ELR (cell line): ENCODE measurements at regions not wholly inside any gene's neighbourhood (a gene's known extent, or its start where the extent isn't known, plus 50 kb on each side); places are given as distances from the start of the nearest gene placed in this dataset.
"Not testable (repeated sequence)": the region's sequence is repeated elsewhere in the genome, so short reads cannot be mapped to it uniquely, and the experiment has no call there.

Experiments
- DNase-seq: peaks from one replicate; pipeline ENCODE4 v3.0.0-alpha.2; 2015; ENCODE audit warnings: low read depth

DNA sequence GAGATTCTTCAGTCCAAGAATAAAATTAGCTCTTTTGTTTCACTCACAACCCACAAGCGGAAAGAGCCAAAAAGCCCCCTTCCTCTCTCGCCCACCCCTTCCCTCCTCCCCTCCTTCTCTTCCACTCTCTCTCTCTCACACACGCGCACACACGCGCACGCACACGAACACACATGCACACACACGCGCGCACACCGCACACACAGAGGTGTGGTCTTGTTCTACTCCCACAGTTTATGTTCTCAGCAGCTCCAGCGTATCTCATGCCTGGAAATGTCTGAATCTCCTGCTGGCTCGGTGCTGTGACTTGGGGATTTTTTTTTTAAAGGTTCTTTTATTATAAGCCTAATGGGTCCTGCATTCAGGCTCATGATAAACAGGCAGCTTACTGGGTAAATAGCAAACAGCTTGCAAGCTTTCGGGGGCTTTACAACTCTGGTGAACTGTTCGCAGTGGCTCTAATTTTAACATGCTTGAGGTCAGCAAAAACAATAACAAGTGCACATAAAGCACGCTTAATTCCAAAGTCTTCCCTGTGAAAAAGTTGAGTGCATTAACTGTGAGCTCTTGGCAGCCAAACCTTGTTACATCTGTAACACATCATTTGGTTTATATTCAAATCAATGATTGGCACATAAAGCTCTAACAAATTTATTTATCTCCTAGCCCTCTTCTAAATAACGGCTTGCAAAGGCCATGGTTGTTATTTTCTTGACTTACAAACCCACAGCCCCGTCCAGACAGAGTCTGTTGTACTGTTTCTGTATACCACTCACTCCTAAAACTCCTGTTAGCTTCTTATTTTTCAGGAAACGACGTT is 424.1 kb upstream of the MGMT start:
- no peak for DNase-seq

GRCh38 chr10:129043691-129044090 is 423.4 kb upstream of the MGMT start:
- DNase-seq = no peak

DNA sequence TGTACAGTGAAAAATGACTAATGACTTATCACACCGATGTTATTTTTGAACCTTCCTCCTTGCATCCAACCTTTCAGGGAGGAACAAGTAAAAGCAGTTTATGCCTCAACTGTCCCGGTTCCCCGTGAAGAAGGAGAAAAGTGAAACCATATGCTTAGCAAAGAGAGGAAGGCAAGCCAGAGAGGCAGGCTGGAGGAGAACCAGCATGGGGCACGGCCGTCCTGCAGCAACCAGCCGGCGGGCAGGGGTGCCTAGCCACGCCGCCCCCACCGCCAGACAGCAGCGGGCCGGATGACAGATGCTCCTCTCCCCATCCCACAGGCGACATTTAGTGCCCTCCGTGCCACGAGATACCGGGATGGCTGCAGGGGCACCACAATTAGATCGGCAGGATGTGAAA is 421.4 kb upstream of the MGMT start:
- DNase-seq = no peak

DNA sequence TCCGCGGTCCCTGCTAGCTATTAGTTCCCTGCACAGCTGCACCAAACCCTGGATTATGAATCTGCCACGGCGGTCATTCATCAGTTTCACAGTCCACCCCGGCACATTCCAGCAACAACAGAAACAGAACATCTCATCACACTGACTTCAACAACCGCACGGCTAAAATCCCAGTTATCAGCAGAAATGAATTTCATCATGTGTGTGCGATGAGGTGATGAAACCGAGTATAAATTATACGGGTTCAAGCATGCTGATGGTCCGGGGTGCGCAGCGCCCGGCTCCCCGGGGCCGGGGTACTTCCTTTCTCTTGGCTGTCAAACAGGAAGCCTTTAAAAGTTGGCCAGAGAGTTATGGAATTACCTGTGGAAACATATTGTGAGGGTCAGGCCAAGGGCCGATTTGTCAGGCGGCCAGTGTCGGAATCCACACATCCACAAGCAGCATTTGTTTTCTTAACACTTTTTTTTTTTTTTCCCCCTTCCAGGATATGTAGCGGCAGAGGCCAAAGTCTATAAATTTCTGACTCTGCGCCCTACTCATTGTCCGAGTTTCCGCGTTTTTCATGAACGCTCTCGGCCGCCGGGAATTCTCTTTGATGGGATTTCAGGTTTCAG is 420.9 kb upstream of the MGMT start:
- DNase-seq = no peak

DNA sequence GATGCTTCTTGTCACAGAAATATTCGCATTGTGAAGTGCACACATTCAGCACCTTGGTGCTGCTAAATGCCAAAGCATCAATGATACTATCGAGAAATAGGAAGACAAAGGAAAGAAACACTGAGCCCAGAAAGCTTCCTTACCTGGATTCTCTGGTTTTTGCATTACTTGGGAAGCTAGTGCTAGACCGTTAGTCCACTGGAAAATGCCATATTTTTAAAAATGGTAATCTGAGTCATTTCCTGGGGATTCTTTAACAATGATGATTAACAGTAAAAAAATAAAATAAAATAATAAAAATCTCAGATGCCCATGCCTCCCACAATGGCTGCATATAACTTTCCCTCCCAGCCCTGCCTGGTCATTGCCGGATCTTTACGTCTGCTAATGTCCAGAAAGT is 420.1 kb upstream of the MGMT start:
- DNase-seq = no peak

GRCh38 chr10:129047600-129047999 is 419.4 kb upstream of the MGMT start:
- no peak for DNase-seq

DNA sequence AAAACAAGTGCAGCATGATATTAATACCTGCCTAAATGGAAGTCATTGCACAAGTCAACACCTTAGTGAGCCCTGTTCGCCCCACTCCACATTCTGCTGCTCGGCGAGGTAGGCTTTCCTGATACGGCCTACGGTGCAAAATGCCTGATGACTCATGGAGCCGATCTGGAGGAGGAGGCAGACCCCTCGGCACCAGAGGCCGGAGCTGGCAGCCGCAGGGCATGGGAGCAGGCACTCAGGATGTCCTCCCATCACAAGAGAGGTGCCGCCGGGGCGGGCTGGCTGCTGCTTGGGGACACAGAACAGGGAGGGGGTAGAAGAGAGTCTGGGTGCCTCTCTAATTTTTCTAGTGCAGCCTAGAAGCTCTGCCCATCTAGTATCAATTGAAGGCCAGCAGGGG is 418.5 kb upstream of the MGMT start:
- no peak for DNase-seq

DNA sequence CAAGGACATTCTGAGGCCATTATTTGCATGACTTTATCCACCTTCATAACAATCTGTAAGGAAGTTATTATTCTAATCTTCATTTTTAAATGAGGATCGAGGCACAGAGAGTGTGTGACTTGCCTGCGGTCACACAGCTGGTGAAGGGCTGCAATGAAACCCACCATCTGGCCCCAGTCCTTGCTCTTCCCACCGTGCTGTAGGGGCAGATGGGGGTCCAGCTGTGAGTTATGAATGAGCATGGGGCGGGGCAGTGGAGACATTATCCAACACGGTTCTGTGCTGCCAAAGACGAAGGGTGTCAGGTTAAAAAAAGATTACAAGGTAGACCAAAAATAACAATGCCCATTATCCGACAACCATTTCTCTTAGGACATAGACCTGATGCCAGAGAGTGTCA is 417.5 kb upstream of the MGMT start:
- no peak for DNase-seq

- DNase-seq = no peak
These were observed 411.8 kb upstream of the MGMT start for GRCh38 chr10:129055225-129055624.

- no peak for DNase-seq
These were observed 411.1 kb upstream of the MGMT start for GRCh38 chr10:129055986-129056385.

DNA sequence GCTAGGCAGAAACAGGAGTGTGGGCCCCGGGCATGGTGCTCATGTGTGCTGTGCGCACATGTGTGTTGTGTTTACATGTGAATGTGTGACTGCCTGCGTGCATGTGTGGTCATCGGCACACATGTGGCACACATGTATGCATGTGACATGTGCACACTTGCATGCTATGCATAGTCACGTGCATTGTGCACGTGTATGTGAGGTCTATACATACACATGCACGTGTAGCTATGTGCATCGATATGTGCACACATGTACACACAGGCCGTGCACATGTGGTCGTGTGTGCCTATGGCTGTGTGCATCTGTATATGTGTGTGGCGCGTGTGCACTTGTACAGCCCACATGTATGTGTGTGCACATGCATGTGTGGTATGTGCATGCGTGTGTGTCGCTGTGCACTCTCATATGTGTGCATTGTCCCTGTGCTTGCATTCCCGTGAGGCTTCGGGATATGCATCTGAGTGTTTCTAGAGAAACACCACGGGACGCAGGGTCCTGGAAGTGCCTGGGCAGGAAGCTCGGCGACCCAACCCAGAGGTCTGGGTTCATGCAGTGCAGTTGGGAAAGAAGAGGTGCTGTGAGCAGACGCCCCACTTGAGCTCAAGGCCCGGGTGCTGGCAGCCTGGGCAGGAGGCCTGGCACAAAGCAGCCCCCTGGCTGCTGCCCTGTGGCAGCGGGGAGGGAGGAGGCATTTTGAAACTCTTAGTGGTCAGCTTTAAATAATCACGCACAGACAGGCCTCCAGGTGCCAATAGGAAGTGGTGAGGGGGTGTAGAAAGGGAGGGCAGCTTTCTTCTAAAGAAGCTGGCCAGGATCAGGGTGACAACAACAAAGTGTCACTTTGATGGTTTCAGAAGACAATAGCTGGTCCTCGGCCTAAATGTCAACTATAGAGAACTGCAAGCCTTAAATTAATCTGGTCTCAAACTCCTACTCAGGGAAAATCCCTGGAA is 410.0 kb upstream of the MGMT start:
- DNase-seq = no peak

GRCh38 chr10:129057856-129058663 is 409.0 kb upstream of the MGMT start:
- DNase-seq = no peak

DNA sequence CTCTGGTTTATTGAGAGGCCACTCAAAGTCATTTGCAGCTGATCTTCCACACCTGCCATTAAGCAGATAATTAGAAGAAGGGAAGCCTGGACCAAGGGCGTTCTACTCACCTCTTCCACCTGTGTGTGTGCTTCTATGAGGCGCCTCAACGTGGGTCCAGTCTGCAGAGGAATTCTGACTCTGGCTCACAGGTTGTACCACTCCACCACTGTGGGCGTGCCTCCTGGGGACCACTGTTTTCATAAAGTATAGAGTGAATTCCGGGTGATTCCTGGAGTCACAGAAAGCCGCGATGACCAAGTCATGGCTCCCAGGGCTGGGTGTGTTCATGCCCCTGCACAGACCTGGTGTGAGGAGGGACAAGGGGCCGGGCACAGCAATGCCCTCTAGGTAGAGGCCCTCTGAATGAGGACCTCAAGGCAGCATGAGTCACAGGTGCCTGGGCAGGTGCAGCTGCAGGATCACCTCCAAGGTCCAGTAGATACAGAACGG is 408.3 kb upstream of the MGMT start:
- DNase-seq = no peak

DNA sequence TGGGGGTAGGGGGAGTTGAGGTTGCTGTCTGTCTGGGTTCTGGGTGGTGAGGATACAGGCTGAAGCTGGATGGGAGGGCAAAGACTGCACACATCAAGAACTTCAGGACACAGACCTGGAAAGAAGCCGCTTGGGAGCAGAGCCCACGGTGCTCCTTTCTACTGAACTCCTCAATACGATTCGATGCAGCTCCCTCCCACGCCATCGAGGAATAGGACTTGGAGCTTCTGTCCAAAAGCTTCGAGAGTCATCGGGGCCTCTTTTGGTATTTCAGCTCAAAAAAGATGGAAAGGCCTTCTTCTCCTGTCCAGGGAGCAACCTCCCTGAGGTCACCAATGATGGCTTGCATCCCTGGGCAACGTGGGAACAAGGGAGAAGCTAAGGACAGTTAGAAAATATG is 407.1 kb upstream of the MGMT start:
- DNase-seq = no peak

DNA sequence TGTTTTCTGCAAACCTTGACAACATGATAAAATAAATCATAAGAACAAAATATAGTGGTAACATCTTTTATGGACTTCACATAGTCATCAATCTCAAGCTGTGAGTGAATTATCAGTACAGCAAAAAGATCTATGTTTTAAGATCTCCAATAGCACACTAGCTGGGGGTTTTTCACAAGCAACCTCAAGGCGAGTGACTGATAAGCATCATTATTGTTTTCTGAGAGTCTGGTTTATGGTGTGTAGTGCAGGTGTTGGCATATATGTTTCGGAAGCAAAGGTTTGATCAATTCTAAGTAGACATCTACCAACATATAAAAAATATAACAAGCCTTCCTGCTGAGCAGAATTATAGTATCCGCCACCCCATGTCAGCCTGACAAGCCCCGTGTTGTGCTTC is 403.8 kb upstream of the MGMT start:
- DNase-seq = no peak

DNA sequence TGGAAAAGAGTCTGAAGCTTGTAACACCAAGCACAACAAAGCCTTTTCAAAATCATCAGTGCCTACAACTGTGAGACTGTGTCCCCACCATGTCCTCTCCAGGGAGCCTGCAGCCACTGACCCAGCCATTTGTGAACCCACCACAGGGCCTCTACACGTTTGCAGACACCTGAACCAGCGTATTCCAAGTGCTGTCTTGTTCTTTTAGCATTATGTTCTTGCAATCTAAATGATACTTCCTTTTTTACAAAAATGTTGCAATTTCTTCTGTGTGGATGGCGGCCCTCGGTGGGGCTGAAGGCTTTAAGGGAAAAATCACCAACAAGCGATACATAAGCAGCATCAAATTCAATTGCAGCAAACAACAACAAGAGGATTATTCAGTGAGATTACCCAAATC is 403.2 kb upstream of the MGMT start:
- no peak for DNase-seq

- DNase-seq = not testable (repeated sequence)
These were observed 400.5 kb upstream of the MGMT start for GRCh38 chr10:129066529-129066928.

DNA sequence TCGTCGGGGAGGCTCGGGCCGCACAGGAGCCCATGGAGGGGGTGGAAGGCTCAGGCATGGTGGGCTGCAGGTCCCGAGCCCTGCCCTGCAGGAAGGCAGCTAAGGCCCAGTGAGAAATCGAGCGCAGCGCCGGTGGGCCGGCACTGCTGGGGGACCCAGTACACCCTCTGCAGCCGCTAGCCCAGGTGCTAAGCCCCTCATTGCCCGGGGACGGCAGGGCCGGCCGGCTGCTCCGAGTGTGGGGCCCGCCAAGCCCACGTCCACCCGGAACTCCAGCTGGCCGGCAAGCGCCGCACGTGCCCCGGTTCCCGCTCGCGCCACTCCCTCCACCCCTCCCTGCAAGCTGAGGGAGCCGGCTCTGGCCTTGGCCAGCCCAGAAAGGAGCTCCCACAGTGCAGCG is 395.6 kb upstream of the MGMT start:
- DNase-seq = not testable (repeated sequence)

GRCh38 chr10:129074939-129075338 is 392.1 kb upstream of the MGMT start:
- DNase-seq = no peak

DNA sequence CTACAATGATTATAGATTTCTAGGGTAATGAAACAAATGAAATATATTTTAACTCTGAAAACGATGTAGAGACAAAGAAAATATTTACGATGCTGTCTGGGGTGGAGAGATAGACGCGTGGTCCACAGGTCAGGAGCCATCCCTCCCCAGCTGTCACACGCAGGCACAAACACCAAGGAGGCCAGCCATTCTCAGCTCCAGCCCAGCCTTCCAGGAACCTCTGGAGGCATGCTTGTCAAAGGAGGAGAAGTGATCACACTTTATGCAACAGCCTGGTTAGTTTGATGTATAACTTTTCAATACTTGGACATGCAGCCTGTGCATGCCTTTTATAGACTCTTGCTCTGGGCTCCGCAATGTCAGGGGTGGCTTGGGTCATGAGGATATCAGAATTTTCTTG is 391.5 kb upstream of the MGMT start:
- no peak for DNase-seq

- DNase-seq = no peak
These were observed 391.1 kb upstream of the MGMT start for GRCh38 chr10:129075927-129076326.

DNA sequence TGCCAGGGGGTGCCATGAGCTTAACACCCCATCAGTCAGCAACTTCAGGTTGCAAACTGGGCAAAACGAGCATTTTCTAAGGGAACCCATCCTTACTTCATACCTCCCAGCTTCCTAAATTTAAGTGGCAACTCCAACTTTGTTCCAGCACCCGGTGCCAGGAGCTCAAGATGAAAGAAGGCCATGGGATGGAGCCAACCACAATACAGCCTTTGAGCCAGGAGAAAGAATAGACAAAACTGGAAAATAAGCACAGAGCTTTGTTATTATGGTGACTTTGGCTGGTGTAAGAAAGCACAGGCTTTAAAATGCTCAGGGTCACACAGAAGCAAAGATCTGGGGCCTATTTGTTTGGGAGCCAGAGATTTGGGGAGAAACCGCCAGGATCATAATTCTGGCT is 388.7 kb upstream of the MGMT start:
- no peak for DNase-seq
